Tibial nerve (tissue), 4 donors: ENCODE measurements at regions not wholly inside any gene's neighbourhood (a gene's known extent, or its start where the extent isn't known, plus 50 kb on each side); places are given as distances from the start of the nearest gene placed in this dataset.

Source experiments
- EP300 ChIP-seq, 2 donors: sonication (generic); formaldehyde crosslinking; IDR thresholded peaks; one replicate each; pipeline ENCODE4 v1.6.1; 2017; ENCODE audit warnings: antibody characterized with exemption in 2 of 2, mild to moderate bottlenecking in 1 of 2
- POLR2A ChIP-seq, 2 donors: fragments of 450-650 bp; IDR thresholded peaks; one replicate each; pipeline ENCODE4 v1.6.1; 2017; ENCODE audit warnings: antibody characterized with exemption in 2 of 2, mild to moderate bottlenecking in 2 of 2, moderate library complexity in 2 of 2
- TF ChIP-seq, protein P1 (sequence below), 5 experiments: fragments of 200-600 bp in 3 of 5; fragments of 450-650 bp in 2 of 5; sonication (generic) in 3 of 5; IDR thresholded peaks; one replicate each; pipeline ENCODE4 v1.5.1; 2016 to 2019; ENCODE audit warnings: antibody characterized with exemption in 5 of 5, mild to moderate bottlenecking in 3 of 5, moderate library complexity in 2 of 5

DNA sequence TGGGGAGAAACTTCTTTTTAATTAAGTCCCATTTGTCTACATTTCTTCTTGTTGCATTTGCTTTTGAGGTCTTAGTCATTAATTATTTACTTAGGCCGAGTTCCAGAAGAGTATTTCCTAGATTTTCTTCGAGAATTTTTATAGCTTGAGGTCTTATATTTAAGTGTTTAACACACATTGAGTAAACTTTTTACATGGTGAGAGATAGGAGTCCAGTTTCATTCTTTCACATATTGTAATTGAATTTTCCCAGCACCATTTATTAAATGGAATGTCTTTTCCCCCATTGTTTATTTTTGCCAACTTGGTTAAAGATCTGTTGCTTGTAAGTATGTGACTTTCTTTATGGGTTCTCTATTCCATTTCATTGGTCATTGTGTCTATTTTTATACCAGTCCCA lies 1344.0 kb upstream of the RAG2 start:
- TF ChIP-seq, protein P1, sequence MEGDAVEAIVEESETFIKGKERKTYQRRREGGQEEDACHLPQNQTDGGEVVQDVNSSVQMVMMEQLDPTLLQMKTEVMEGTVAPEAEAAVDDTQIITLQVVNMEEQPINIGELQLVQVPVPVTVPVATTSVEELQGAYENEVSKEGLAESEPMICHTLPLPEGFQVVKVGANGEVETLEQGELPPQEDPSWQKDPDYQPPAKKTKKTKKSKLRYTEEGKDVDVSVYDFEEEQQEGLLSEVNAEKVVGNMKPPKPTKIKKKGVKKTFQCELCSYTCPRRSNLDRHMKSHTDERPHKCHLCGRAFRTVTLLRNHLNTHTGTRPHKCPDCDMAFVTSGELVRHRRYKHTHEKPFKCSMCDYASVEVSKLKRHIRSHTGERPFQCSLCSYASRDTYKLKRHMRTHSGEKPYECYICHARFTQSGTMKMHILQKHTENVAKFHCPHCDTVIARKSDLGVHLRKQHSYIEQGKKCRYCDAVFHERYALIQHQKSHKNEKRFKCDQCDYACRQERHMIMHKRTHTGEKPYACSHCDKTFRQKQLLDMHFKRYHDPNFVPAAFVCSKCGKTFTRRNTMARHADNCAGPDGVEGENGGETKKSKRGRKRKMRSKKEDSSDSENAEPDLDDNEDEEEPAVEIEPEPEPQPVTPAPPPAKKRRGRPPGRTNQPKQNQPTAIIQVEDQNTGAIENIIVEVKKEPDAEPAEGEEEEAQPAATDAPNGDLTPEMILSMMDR (IDR thresholded peaks at IDR 0.05) = no peak
- TF ChIP-seq POLR2A (IDR thresholded peaks at IDR 0.05) = no peak
- TF ChIP-seq EP300 (IDR thresholded peaks at IDR 0.05) = no peak
